ENCODE measurements at regions not wholly inside any gene's neighbourhood (a gene's known extent, or its start where the extent isn't known, plus 50 kb on each side); places are given as distances from the start of the nearest gene placed in this dataset.

GRCh38 chr18:40222776-40223175 is 1732.3 kb upstream of the PIK3C3 start:
- SMC1A ChIA-PET (ENCODE audit: uncharacterized antibody, unreplicated experiment), result no interaction called here
- Histone ChIP-seq H3K79me2 (ENCODE audit: control insufficient read depth, insufficient read depth, low read length) (no peaks in the 10 kb centered on the region), H3K36me3 (ENCODE audit: control insufficient read depth in 2 of 2, insufficient read depth in 2 of 2, low read length in 1 of 2) (no peaks in the 10 kb centered on the region), H3K9ac (ENCODE audit: control insufficient read depth, insufficient read depth, low read length) (no peak overlapping the region), H3K27ac (ENCODE audit: control insufficient read depth, insufficient read depth) (no peak overlapping the region), H3K4me3 (no peak overlapping the region), H3K9me3 (replicated peaks; ENCODE audit: control insufficient read depth, insufficient read depth, low read length) (no peaks in the 10 kb centered on the region), H2AFZ (ENCODE audit: control insufficient read depth, low read depth, low read length) (no peak overlapping the region), H3K4me1 (ENCODE audit: control insufficient read depth, insufficient read depth, low read length) (no peaks in the 10 kb centered on the region), H4K20me1 (ENCODE audit: control insufficient read depth, insufficient read depth) (no peaks in the 10 kb centered on the region), H3K27me3 (replicated peaks in 1 of 2; ENCODE audit: control insufficient read depth in 2 of 2, insufficient read depth in 2 of 2, low read length in 1 of 2) (no peaks in the 10 kb centered on the region), H3K4me2 (ENCODE audit: control insufficient read depth, insufficient read depth) (no peak overlapping the region)
- RAD21 ChIA-PET (ENCODE audit: unreplicated experiment), result no interaction called here
- DNase-seq (ENCODE audit: low read depth, low spot score) (no peak), FAIRE-seq (no peak), ATAC-seq (no peak)
- BruUV-seq (replicated peaks), result no TSS peak
- intact Hi-C loops (cut with micrococcal nuclease; ENCODE audit: unreplicated experiment), result no loop called here
- in situ Hi-C loops (cut with MboI), result no loop called here
- WGBS (ENCODE audit: insufficient coverage, insufficient replicate concordance, low lambda C conversion rate, missing lambda C conversion rate), result 20% methylated on average over 1 of the region's 1 CpG
- no peak for TF ChIP-seq ZNF207 (IDR thresholded peaks at IDR 0.05; ENCODE audit: borderline replicate concordance)
- TF ChIP-seq, protein P1, sequence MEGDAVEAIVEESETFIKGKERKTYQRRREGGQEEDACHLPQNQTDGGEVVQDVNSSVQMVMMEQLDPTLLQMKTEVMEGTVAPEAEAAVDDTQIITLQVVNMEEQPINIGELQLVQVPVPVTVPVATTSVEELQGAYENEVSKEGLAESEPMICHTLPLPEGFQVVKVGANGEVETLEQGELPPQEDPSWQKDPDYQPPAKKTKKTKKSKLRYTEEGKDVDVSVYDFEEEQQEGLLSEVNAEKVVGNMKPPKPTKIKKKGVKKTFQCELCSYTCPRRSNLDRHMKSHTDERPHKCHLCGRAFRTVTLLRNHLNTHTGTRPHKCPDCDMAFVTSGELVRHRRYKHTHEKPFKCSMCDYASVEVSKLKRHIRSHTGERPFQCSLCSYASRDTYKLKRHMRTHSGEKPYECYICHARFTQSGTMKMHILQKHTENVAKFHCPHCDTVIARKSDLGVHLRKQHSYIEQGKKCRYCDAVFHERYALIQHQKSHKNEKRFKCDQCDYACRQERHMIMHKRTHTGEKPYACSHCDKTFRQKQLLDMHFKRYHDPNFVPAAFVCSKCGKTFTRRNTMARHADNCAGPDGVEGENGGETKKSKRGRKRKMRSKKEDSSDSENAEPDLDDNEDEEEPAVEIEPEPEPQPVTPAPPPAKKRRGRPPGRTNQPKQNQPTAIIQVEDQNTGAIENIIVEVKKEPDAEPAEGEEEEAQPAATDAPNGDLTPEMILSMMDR (IDR thresholded peaks at IDR 0.05 in 2 of 3, conservative IDR thresholded peaks at IDR 0.05 in 1 of 3; ENCODE audit: control insufficient read depth in 2 of 3, extremely low read depth in 1 of 3, insufficient read depth in 1 of 3, low read depth in 3 of 3, low read length in 3 of 3), result no peak
- no peak for TF ChIP-seq HDAC6 (IDR thresholded peaks at IDR 0.05; ENCODE audit: unreplicated experiment)
- TF ChIP-seq ETV6 (conservative IDR thresholded peaks at IDR 0.05 in 1 of 2, IDR thresholded peaks at IDR 0.05 in 1 of 2; ENCODE audit: borderline replicate concordance in 1 of 2, low read depth in 1 of 2), result no peak
- no peak for TF ChIP-seq PAX8 (IDR thresholded peaks at IDR 0.05)
- TF ChIP-seq EP300 (IDR thresholded peaks at IDR 0.05; ENCODE audit: borderline replicate concordance in 1 of 2, control insufficient read depth in 1 of 2, low read depth in 2 of 2, low read length in 2 of 2), result no peak
- TF ChIP-seq CEBPB (IDR thresholded peaks at IDR 0.05; ENCODE audit: borderline replicate concordance in 1 of 2, low read depth in 2 of 2, low read length in 2 of 2), result no peak
- no peak for TF ChIP-seq CBX5 (IDR thresholded peaks at IDR 0.05; ENCODE audit: low read depth)
- TF ChIP-seq, protein P2, sequence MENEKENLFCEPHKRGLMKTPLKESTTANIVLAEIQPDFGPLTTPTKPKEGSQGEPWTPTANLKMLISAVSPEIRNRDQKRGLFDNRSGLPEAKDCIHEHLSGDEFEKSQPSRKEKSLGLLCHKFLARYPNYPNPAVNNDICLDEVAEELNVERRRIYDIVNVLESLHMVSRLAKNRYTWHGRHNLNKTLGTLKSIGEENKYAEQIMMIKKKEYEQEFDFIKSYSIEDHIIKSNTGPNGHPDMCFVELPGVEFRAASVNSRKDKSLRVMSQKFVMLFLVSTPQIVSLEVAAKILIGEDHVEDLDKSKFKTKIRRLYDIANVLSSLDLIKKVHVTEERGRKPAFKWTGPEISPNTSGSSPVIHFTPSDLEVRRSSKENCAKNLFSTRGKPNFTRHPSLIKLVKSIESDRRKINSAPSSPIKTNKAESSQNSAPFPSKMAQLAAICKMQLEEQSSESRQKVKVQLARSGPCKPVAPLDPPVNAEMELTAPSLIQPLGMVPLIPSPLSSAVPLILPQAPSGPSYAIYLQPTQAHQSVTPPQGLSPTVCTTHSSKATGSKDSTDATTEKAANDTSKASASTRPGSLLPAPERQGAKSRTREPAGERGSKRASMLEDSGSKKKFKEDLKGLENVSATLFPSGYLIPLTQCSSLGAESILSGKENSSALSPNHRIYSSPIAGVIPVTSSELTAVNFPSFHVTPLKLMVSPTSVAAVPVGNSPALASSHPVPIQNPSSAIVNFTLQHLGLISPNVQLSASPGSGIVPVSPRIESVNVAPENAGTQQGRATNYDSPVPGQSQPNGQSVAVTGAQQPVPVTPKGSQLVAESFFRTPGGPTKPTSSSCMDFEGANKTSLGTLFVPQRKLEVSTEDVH (IDR thresholded peaks at IDR 0.05; ENCODE audit: low read depth, partially characterized antibody), result no peak
- TF ChIP-seq CBX3 (IDR thresholded peaks at IDR 0.05; ENCODE audit: borderline replicate concordance, low read depth), result no peak
- TF ChIP-seq, protein P3, sequence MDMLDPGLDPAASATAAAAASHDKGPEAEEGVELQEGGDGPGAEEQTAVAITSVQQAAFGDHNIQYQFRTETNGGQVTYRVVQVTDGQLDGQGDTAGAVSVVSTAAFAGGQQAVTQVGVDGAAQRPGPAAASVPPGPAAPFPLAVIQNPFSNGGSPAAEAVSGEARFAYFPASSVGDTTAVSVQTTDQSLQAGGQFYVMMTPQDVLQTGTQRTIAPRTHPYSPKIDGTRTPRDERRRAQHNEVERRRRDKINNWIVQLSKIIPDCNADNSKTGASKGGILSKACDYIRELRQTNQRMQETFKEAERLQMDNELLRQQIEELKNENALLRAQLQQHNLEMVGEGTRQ (IDR thresholded peaks at IDR 0.05; ENCODE audit: borderline replicate concordance, low read depth, low read length), result no peak
- TF ChIP-seq MXI1 (IDR thresholded peaks at IDR 0.05; ENCODE audit: low read depth, low read length), result no peak
- TF ChIP-seq, protein P4, sequence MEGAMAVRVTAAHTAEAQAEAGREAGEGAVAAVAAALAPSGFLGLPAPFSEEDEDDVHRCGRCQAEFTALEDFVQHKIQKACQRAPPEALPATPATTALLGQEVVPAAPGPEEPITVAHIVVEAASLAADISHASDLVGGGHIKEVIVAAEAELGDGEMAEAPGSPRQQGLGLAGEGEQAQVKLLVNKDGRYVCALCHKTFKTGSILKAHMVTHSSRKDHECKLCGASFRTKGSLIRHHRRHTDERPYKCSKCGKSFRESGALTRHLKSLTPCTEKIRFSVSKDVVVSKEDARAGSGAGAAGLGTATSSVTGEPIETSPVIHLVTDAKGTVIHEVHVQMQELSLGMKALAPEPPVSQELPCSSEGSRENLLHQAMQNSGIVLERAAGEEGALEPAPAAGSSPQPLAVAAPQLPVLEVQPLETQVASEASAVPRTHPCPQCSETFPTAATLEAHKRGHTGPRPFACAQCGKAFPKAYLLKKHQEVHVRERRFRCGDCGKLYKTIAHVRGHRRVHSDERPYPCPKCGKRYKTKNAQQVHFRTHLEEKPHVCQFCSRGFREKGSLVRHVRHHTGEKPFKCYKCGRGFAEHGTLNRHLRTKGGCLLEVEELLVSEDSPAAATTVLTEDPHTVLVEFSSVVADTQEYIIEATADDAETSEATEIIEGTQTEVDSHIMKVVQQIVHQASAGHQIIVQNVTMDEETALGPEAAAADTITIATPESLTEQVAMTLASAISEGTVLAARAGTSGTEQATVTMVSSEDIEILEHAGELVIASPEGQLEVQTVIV (IDR thresholded peaks at IDR 0.05; ENCODE audit: borderline replicate concordance, partially characterized antibody), result no peak
- TF ChIP-seq YY1 (IDR thresholded peaks at IDR 0.05; ENCODE audit: low read depth, low read length), result no peak
- no peak for TF ChIP-seq NFXL1 (IDR thresholded peaks at IDR 0.05; ENCODE audit: borderline replicate concordance)
- POLR2A ChIA-PET, result no interaction called here
- CTCF ChIA-PET, result no interaction called here

All from GM12878 (cell line).